GM12878 (cell line): ENCODE measurements at regions not wholly inside any gene's neighbourhood (a gene's known extent, or its start where the extent isn't known, plus 50 kb on each side); places are given as distances from the start of the nearest gene placed in this dataset.

ENCODE experiments used
- ATAC-seq: fragments of 200-7000 bp; cut with Tn5 transposase; 3 replicates; pipeline ENCODE4 v1.9.1; 2020; ENCODE audit warnings: mild to moderate bottlenecking, moderate library complexity
- BruUV-seq: library from RNA; stranded (reverse); fragments of 400-500 nt; replicated peaks from 2 replicates; lab custom pipeline; 2021; lab: Mats Ljungman, UMichigan
- CTCF ChIA-PET: fragments of 300-600 bp; sonication (Branson Sonifier 250); formaldehyde crosslinking; extraction: SDS; loops from one replicate; lab custom pipeline; 2021; ENCODE audit warnings: inconsistent platforms; lab: Yijun Ruan, JAX
- POLR2A ChIA-PET: fragments of 350-600 bp; formaldehyde crosslinking; extraction: SDS; loops from one replicate; lab custom pipeline; 2021; ENCODE audit warnings: inconsistent platforms; lab: Charles Lee
- RAD21 ChIA-PET: fragments of 300-600 bp; sonication (Branson Sonifier 250); formaldehyde crosslinking; loops from one replicate; lab custom pipeline; 2023; ENCODE audit warnings: antibody characterized with exemption; ENCODE audit not compliant: unreplicated experiment; lab: Charles Lee
- SMC1A ChIA-PET: fragments of 300-600 bp; sonication (Branson Sonifier 250); formaldehyde crosslinking; loops from one replicate; lab custom pipeline; 2023; ENCODE audit not compliant: unreplicated experiment, uncharacterized antibody; lab: Charles Lee
- DNase-seq: peaks from one replicate; pipeline ENCODE4 v3.0.0-alpha.2; 2011; ENCODE audit warnings: low read depth, low spot score
- FAIRE-seq: peaks from 3 replicates; lab custom pipeline; 2011; peaks lifted over from hg19 to GRCh38; lab: Jason Lieb, UNC
- H2AFZ ChIP-seq: 2 replicates; pipeline ENCODE4 v1.6.0; 2011; ENCODE audit warnings: low read depth, low read length, control low read depth; ENCODE audit not compliant: control insufficient read depth
- H3K27ac ChIP-seq: 2 replicates; pipeline ENCODE4 v1.5.1; 2011; ENCODE audit warnings: control low read depth; ENCODE audit not compliant: control insufficient read depth, insufficient read depth
- H3K27me3 ChIP-seq, 2 experiments: replicated peaks in 1 of 2; 2 replicates each; pipeline versions ENCODE4 v1.6.0 to v1.6.1; 2011; ENCODE audit warnings: low read length in 1 of 2; ENCODE audit not compliant: control insufficient read depth in 2 of 2, insufficient read depth in 2 of 2
- H3K36me3 ChIP-seq, 2 experiments: 2 replicates each; pipeline ENCODE4 v1.5.1; 2011; ENCODE audit warnings: low read length in 1 of 2; ENCODE audit not compliant: control insufficient read depth in 2 of 2, insufficient read depth in 2 of 2
- H3K4me1 ChIP-seq: 2 replicates; pipeline ENCODE4 v1.6.1; 2011; ENCODE audit warnings: mild to moderate bottlenecking, low read length, moderate library complexity, mixed read lengths; ENCODE audit not compliant: control insufficient read depth, insufficient read depth
- H3K4me2 ChIP-seq: 2 replicates; pipeline ENCODE4 v1.6.0; 2011; ENCODE audit warnings: control low read depth; ENCODE audit not compliant: control insufficient read depth, insufficient read depth
- H3K4me3 ChIP-seq: fragments of 200-600 bp; sonication (generic); 2 replicates; pipeline ENCODE4 v1.5.1; 2016
- H3K79me2 ChIP-seq: 2 replicates; pipeline ENCODE4 v1.6.0; 2011; ENCODE audit warnings: low read length; ENCODE audit not compliant: control insufficient read depth, insufficient read depth
- H3K9ac ChIP-seq: 2 replicates; pipeline ENCODE4 v1.8.0; 2011; ENCODE audit warnings: low read length, control low read depth, mixed read lengths; ENCODE audit not compliant: control insufficient read depth, insufficient read depth
- H3K9me3 ChIP-seq: replicated peaks from 3 replicates; pipeline ENCODE4 v1.5.1; 2011; ENCODE audit warnings: mild to moderate bottlenecking, low read length; ENCODE audit not compliant: control insufficient read depth, insufficient read depth
- H4K20me1 ChIP-seq: 2 replicates; pipeline ENCODE4 v1.6.0; 2011; ENCODE audit not compliant: control insufficient read depth, insufficient read depth
- BCL3 ChIP-seq: IDR thresholded peaks from 2 replicates; pipeline ENCODE4 v1.6.1; 2011; ENCODE audit warnings: borderline replicate concordance, low read depth, mild to moderate bottlenecking, moderate library complexity, low read length; ENCODE audit not compliant: insufficient read depth, poor library complexity, severe bottlenecking
- FOXM1 ChIP-seq: IDR thresholded peaks from 2 replicates; pipeline ENCODE4 v1.6.1; 2012; ENCODE audit warnings: low read depth, mild to moderate bottlenecking, inconsistent platforms, low read length, moderate library complexity
- IRF3 ChIP-seq: fragments of 450-650 bp; IDR thresholded peaks from 2 replicates; pipeline ENCODE4 v1.6.1; 2014; ENCODE audit warnings: mild to moderate bottlenecking
- LARP7 ChIP-seq: fragments of 450-650 bp; IDR thresholded peaks from 2 replicates; pipeline ENCODE4 v1.6.1; 2017; ENCODE audit warnings: mild to moderate bottlenecking
- NKRF ChIP-seq: fragments of 450-650 bp; conservative IDR thresholded peaks from 2 replicates; pipeline ENCODE4 v1.6.1; 2017; ENCODE audit warnings: mild to moderate bottlenecking, moderate library complexity
- POU2F2 ChIP-seq: IDR thresholded peaks from 3 replicates; pipeline ENCODE4 v1.6.1; 2011; ENCODE audit warnings: low read depth, mild to moderate bottlenecking, low read length, borderline replicate concordance
- RB1 ChIP-seq: fragments of 450-650 bp; formaldehyde crosslinking; IDR thresholded peaks from 2 replicates; pipeline ENCODE4 v1.6.1; 2017; ENCODE audit warnings: mild to moderate bottlenecking, borderline replicate concordance
- WRNIP1 ChIP-seq: IDR thresholded peaks from 2 replicates; pipeline ENCODE4 v1.6.1; 2011; ENCODE audit warnings: low read depth, low read length, improper control_type of control experiment, borderline replicate concordance
- WGBS: methylation state at CpG from one replicate; pipeline ENCODE4 v1.1.6; 2016; ENCODE audit warnings: low lambda C conversion rate; ENCODE audit not compliant: insufficient replicate concordance, insufficient coverage; ENCODE audit errors: missing lambda C conversion rate; 5-methylcytosine and 5-hydroxymethylcytosine counted together
- in situ Hi-C: fragments of 300-500 bp; cut with MboI; formaldehyde crosslinking; loops from 9 replicates; pipeline ENCODE4 v1.14.3; 2018; ENCODE audit warnings: mixed read lengths
- intact Hi-C: fragments of 100-400 bp; cut with micrococcal nuclease; formaldehyde crosslinking; loops from one replicate; pipeline ENCODE4 v1.14.2; 2022; ENCODE audit not compliant: unreplicated experiment

- Histone ChIP-seq H3K9ac (no peak overlapping the region), H3K4me2 (no peak overlapping the region), H3K79me2 (no peaks in the 10 kb centered on the region), H3K27me3 (no peaks in the 10 kb centered on the region), H4K20me1 (no peaks in the 10 kb centered on the region), H3K27ac (no peak overlapping the region), H3K4me1 (no peaks in the 10 kb centered on the region), H3K4me3 (no peak overlapping the region), H3K36me3 (no peaks in the 10 kb centered on the region), H3K9me3 (no peaks in the 10 kb centered on the region), H2AFZ (no peak overlapping the region)
- DNase-seq (no peak), FAIRE-seq (no peak), ATAC-seq (no peak)
- ChIA-PET SMC1A (no interaction called here), POLR2A (no interaction called here), CTCF (no interaction called here), RAD21 (no interaction called here)
- 60% methylated on average over 4 of the region's 4 CpGs for WGBS
- intact Hi-C loops (no loop called here), in situ Hi-C loops (no loop called here)
- BruUV-seq = no TSS peak
- TF ChIP-seq WRNIP1 (no peak), POU2F2 (no peak), FOXM1 (no peak), IRF3 (no peak), LARP7 (no peak), NKRF (no peak), RB1 (no peak), BCL3 (no peak)
These were observed 369.6 kb upstream of the DYNLRB2 start for GRCh38 chr16:80171199-80171598.
